ENCODE measurements at regions not wholly inside any gene's neighbourhood (a gene's known extent, or its start where the extent isn't known, plus 50 kb on each side); places are given as distances from the start of the nearest gene placed in this dataset.

DNA sequence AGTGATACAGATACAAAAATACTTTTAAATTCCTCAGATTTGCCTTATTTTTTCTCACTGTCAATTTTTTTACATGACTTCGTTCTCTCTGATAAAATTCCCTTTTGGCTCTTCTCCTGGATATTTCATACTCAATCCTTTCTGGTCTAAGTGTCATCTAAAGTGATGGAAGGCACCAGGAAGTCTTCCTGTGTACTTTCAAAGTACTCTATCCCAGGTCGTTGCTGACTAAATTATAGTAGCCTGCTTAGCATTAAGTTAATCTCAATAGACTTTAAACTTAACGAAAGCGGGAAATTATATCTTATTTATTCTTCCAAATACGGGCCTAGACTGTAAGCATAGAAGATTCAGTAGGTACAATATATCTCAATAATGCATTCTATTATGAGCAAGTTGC is 67.8 kb downstream of the CASP12 start:
- no peak for DNase-seq (ENCODE audit: low read depth in 2 of 2)

DNA sequence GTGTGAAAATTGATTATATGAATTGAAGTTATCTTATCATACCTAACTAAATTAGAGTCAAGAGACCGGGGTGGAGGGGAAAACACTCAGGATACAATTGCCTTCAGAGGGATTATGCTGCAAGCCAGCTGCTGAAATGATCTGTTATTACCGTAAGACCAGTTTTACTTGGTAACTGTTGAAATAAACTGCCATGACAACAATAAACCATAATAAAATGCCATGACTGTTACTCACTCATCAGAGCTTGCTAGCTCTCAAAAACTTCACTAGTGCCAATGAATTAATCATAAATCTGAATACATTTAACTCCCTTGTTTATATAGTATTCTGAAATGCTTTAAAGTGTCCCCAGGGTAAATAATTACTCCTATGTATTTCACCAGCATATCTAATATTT is 68.2 kb downstream of the CASP12 start:
- DNase-seq (ENCODE audit: low read depth in 2 of 2) = no peak

DNA sequence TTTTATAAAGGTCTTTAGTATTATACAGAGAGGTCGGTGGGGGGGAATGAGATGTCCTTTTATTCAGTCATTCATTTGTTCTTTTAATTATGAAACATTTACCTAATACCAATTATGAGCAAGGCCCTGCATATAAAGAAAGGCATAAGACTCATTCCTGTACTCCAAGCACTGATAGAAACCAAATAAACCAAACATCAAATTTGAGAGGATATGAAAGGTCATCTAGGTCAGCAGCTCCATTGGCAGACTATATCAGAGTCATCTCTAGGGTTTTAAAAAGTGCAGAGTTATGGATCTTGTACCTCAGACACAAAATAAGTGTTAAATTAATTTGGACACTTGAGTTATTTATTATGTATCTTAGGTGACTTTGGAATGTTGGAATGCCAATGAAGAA is 71.5 kb downstream of the CASP12 start:
- no peak for DNase-seq (ENCODE audit: low read depth in 2 of 2)

DNA sequence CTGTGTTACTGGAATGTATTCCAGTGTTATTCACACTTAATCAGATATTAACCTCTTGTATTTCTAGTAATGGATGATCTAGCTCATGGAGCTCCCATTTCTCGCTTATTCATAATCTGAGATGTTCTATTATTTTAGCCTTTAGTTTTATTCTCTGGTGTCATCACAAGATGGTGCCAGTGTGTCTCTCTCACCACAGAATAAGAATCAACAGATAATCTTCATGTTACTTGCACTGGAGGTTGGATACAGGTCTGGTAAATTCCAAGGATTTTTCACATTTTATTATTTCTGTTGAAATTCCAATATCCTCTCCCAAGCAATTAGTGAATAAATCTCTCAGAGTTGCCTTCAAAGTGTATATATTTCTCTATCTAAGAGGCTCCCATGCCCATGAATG is 74.6 kb downstream of the CASP12 start:
- DNase-seq (ENCODE audit: low read depth in 2 of 2) = no peak

DNA sequence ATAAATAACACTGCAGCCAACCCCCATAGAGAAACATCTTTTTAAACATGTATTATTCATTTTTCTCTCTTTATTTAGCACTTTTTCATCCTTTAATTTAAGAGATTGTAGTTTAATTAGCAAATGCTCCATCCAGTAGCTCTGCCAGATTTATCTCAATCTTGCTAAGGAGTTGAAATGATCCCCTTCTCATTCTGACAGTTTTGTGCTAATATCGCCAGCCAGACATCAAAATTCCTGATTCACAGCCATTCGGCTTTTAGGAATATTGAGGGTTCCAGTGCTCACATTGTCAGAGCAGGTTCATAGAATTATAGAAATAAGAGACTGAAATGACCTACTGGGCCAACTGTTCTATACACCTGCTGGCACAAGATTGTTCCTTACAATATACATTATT is 77.8 kb downstream of the CASP12 start:
- DNase-seq (ENCODE audit: low read depth in 2 of 2) = no peak

DNA sequence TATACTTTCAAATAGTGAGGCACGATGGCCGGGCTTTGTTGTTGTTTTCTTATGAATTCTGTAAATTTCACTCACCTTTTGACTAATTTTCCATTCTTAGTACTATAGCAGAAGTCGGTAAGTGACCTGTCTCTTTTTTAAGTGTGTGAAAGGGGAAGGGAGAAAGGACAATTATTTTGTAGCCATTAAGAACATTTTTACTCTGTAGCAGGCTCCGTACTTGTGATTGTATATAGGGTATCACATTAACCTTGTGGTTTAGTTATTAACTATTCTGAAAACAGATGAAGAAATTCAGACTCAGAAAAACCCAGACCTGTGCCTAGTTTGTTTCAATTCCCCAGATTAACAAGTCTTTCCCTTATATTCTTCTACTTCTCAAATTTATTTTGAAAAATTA is 78.7 kb downstream of the CASP12 start:
- no peak for DNase-seq (ENCODE audit: low read depth in 2 of 2)

DNA sequence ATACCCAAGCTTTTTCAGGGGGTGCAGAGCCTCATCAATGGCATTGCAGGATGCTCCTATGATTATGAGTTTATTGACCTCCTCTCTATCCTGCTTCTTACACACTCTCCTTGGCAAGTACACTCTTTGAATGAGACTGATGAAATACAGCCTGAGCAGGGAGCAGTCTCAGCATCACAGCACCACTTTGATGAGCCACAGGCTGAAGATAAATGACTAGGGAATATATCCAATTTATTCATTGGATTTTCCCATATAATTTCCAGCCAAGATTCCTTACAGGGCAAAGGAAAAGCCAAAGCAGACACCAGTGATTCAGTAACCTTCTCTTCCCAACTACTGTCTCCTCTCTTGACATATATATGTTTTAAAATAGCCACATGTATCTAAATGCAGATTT is 79.2 kb downstream of the CASP12 start:
- no peak for DNase-seq (ENCODE audit: low read depth in 2 of 2)

DNA sequence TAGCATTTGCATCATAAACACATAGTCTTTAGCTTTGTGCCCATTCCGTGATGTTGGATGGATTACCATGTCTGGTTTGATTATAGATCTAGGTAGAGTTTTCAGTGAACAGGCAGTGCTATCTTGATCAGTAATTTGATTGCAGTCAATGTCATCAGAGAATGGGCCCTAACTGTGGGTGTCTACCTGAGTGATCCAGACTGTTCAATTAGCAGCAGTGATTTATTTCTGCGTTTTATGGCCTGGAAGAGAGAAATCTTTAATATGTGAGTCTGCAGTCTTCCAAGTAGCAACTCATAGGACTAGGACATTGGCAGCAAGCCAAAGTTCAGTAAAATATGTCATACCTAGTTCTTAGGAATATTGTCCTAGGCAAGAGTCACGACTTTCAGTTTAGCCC is 80.3 kb downstream of the CASP12 start:
- no peak for DNase-seq (ENCODE audit: low read depth in 2 of 2)

DNA sequence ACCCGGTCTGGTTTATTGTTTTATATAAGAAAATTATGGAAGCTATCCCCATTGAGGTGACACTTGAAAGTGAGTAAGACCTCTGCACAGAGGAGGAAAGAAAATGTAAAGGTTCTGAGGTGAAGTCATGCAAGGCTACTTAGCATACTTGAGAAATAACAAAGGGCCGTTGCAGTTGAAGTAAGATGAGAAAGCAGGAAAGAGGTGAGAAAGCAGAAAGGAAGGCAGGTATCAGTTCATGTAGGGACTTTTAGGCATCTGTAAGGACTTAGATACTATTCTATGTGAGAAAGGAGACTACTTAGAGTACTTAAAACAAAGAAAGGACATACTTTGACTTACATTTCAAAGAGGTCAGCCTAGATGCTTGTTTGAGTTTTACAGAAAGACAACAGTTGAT is 84.7 kb downstream of the CASP12 start:
- DNase-seq (ENCODE audit: low read depth in 2 of 2) = no peak

DNA sequence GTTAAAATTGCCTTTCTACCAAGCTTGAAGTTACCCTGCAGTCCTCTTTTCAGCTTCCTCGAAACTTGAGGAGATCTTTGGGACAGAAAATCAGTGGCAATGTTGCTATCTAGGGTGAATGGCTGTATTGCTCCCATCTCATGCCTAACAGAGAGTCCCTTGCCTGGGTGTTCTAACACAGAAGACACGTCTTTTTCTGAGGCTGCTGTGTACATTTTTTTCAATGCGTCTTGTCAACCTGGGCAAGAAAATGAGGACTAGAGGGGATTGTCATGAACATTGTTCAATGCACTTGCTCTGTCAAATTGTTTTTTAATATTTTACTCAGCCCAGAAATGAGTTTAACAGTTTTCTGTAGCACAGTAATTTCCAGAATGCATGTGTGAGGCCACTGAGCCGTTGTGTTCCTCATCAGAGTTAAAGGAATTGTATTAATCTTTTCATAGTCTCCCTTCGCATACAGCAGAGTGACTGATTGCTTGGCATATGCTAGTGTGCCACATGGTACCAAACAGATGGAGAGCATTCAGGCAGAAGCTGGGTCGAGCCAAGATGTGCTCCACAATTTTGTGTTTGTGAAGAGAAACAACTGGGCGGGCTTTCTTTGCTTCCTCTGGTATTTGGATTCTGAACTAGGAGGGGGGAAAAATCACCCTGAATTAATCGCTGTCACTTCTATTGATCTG is 86.0 kb downstream of the CASP12 start:
- DNase-seq (ENCODE audit: low read depth in 2 of 2) = no peak

DNA sequence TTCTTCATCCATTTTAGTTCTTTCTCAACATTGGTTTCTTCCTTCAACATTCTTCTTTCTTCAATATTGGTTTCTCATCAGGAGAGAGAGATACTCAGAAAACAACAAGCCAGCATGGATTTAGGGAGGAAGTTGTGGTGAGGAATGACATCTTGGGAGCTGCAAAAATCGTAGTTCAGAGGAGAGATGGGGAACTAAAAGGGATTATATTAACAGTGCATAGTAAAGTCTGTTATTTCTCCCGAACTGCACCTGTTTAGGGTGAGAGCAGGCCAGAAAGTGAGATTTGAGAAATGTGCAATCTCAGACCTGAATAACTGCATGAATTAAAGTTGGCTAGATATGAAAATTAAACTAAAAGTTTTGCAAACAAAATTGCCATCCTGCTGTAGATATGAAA is 94.5 kb downstream of the CASP12 start:
- no peak for DNase-seq (ENCODE audit: low read depth in 2 of 2)

DNA sequence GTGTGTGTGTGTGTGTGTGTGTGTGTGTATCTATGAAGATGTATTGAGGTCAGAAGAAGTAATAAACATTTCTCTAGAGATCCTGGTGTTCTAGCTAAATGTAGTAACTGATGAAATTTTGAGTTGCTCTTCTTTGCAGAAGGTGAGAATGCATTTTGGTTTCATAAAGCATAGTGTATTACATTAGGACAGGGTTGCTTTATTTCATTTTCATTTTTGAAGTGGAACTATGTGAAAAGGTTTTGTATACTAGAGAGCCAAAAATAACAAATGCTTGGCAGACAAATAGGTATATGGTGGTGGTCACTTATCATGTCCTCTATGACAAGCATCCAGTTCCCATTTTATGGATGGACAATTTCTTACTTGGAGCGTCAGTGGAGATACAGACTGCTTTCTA is 99.0 kb downstream of the CASP12 start:
- DNase-seq (ENCODE audit: low read depth in 2 of 2) = no peak

DNA sequence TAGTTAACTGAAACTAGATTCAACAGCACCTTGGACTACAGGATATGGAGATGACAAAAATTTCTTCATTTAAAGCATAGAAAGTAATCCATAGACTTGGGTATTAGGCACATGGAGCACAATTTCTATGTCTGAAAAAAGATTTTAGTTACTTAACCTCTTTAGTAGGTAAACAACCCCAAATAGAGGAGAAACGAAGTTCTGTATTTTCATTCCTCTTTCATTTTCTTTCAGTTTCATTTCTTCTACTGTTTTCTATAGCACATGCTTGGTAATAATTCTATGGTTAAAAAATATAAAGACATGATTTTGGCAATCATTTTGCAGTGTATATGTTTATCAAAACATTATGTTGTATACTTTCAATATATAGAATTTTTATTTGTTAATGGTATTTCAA is 99.5 kb downstream of the CASP12 start:
- DNase-seq (ENCODE audit: low read depth in 2 of 2) = no peak

DNA sequence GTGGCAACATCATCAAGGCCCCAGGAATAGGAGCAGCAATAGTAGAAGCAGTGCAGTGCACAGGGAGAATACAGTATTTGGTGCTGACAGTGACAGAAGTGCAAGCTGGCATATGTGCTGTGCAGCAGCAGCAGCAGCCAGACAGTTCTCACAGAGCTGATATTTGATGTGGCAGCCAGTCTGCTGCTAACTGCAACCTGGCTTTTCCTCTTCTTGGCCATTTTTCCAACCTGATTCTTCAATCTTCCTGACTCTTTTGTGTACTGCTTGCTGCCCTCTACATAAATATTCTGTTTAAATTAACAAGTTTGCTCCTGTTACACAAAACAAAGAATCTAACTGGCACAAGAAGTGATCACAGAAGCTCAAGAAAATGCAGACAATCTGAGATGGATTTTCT is 102.0 kb downstream of the CASP12 start:
- no peak for DNase-seq (ENCODE audit: low read depth in 2 of 2)

DNA sequence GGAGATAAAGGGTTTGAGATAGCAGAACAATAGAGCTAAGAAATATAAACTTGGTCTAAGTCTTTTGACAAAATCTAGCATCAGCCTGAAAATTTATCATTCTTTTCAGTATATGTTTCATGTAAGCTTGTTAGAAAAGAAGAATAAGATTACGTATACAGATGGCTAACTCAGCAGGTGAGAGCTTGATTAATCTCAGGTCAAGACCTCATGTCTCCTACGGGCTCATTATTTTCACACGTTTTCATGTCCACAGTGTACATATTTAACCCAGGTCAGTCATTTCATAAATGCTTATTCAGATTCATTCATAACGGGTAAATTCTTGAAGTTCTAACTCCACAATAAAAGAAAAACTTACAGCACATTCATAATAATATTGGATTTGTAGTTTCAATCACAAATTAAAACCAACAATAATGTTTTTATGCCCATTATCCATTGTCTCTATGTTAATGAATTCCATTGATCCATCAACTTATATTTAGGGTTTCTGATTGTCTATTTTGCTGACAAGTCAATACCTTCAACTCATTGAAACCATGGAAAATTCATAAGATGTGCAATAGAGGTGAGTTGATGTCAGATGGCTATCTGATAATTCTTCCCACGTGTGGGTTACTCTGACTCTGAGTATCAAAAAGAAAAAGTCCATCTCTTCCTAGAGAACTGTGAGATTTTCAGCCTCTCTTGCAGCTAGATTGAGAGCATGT is 102.6 kb downstream of the CASP12 start:
- no peak for DNase-seq (ENCODE audit: low read depth in 2 of 2)

DNA sequence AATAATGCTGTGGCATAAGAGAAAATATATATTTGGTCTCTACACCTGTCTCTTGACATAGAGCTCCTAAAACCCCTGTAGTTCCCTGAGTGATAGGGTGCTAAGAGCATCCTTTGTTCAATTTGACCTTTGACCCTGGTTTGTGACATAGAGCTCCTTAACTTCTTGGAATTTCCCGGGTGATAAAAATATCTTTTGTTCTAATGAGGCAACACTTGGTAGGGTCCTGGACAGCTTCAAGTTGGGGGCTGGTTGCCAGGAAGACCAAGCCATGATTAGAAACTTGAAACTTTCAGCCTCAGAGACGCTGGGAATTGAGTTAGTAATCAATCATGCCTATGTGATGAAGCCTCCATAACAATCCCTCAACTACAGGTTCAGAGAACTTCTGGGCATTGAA is 105.4 kb downstream of the CASP12 start:
- no peak for DNase-seq (ENCODE audit: low read depth in 2 of 2)

DNA sequence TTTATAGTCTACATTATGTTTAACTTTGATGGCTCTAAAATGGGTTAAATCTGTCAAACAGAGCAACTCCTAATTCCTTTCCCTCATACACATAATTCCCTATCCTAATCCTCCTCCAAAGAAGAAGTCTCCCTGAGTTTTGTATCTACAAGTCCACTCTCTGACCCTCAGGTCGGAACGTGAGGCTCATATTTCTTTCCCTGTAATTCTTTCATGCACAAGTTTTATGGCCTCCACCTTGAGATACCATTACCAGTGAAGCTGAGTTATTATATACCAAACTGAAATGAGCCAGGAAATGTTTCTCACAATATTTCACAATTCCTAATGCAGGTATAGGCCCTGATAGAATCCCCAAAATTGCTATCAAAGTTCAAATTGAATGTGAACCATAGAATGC is 106.4 kb downstream of the CASP12 start:
- no peak for DNase-seq (ENCODE audit: low read depth in 2 of 2)

DNA sequence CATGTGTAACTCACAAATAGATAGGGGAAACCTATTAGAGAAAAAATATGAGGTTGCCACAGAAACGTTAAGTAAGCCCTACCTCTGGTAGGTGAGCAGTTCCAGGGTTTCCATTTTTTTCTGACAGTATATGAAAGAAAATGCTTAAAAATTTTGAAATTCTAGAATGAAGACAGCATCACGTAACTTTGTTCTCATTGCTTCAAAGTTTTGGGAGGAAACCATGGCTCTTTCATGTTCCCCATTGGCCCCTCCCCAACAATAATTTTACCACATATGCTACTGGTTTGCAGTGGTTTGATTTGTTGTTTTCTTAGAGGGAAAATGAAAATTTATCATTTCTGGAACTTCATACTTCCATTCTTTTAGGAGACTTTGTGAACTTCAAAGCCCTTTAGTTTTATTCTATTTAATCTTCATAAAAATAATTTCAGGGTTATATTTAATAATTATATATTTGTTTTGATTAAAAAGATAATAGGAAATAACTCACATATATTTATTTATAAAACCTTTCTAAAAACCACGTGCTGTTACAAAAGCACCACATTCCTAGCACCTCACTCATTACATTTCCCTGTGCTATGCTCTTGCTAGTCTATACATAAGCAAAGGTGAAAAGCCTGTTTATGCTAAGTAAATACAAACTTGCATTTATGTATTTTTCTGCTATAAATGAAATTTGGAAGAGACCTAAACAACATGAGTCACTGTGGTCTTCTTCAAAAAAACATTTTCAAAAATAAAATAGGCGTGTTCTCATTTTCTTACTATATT is 113.4 kb downstream of the CASP12 start:
- no peak for DNase-seq (ENCODE audit: low read depth in 2 of 2)

DNA sequence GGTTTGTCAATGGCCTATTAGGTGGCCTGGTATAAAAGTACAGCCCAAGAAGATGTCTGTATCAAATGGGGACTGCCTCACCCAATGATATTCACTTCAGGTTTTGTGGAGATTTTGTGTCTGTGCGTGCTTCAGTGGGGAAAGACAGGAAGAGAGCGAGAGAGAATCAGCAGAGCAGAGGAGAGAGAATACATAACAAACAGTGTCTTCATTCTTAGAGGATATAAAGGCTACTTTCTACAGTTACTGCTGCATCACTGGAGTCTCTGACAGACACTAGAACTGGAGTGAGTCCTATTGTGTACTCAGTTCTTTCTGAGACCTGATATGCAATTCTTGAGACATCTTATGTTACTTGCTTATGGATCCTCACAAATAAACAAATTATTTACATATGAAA is 115.0 kb downstream of the CASP12 start:
- no peak for DNase-seq (ENCODE audit: low read depth in 2 of 2)

DNA sequence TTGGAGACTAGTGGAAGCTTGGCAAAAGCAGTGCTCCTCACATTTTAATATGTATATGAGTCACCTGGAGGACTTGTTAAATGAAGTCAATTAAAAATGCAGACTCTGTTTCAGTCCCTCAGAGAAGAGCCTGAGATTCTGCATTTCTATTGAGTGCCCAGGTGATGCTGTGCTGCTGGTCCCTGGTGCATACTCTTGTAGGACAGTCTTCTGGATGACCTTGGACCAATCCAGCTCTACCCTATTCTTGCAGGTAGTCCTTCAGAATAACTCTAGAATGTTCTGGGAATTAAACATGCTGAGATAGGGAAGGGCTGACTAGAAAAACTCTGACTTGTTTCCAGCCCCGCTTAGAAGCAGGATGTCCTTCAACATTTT is 115.9 kb downstream of the CASP12 start:
- DNase-seq (ENCODE audit: low read depth in 2 of 2) = no peak

DNA sequence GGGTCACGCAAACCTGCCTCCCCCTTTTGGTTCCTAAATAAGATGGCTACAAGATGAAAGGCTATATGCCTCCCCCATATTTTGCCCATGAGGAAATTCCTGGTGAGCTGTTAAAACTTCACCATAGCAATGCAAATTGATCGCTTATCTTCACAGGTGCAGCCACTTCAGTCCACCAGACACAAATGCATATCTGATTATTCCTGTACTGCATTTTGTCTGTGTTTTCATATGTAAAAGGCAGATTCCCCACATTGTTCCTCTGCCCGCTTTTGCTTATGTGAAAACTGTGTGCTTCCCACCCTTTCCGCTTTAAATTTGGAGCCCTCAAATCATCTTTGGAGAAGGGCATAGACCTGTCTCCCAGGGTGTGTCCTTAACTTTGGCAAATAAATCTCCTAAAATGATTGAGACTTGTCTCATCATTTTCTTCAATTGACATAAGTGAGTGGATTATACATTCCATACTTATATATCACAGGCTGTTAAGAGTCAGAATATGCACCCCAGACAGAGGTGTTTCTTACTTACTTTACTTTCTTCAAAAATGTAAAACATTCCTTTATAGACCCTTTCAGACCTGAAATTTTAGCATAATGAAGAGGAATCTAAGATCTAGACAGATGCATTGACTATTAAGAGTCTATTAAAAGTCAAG is 116.4 kb downstream of the CASP12 start:
- DNase-seq (ENCODE audit: low read depth in 2 of 2) = no peak

DNA sequence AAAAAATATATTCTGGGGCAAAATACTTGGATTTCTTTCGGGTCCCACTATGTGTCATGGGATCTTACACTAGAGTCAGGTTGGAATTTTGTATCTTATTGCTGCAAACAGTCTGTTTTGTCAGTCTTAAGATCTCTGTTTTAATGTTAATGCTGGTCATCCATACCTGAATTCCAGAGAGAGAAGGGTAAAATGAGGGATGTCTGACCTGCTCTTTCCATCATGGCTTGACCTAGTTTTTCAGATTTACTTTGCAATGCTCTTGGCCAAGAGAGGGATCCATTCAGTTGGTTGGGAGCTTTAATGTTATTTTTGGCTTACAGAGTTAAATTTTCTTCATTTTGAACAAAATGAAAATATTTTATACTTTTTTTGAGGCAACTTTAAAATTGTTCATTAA is 117.2 kb downstream of the CASP12 start:
- no peak for DNase-seq (ENCODE audit: low read depth in 2 of 2)

Data from stimulated activated CD8-positive, alpha-beta memory T cell treated with anti-CD3 and anti-CD28 coated beads, Interleukin-15, amount 100 ng/mL, for 48 hours (primary cell).